22Rv1 (cell line): ENCODE measurements at regions not wholly inside any gene's neighbourhood (a gene's known extent, or its start where the extent isn't known, plus 50 kb on each side); places are given as distances from the start of the nearest gene placed in this dataset.
A peak's percentile ranks its signal among the peaks of the same experiment; 100 is the strongest.

ENCODE experiments used
- H3K27ac ChIP-seq: fragments of 450-650 bp; 2 replicates; pipeline ENCODE4 v1.5.1; 2017
- CTCF ChIP-seq: fragments of 450-650 bp; IDR thresholded peaks from 2 replicates; pipeline ENCODE4 v1.5.1; 2017; ENCODE audit warnings: mild to moderate bottlenecking
- ZFX ChIP-seq: fragments of 450-650 bp; IDR thresholded peaks from 2 replicates; pipeline ENCODE4 v1.6.1; 2017; ENCODE audit warnings: antibody characterized with exemption, borderline replicate concordance

- no peak overlapping the region for H3K27ac ChIP-seq
- TF ChIP-seq ZFX (no peak), CTCF (peak; percentile 78)
Observed at GRCh38 chr22:22408731-22409696, 99.5 kb downstream of the ZNF280B start.

- TF ChIP-seq CTCF (no peak), ZFX (no peak)
- H3K27ac ChIP-seq = no peak overlapping the region
Observed at GRCh38 chr22:22410121-22410520, 98.4 kb downstream of the ZNF280B start.

GRCh38 chr22:22410677-22411076 lies 97.9 kb downstream of the ZNF280B start:
- no peak overlapping the region for H3K27ac ChIP-seq
- TF ChIP-seq CTCF (no peak), ZFX (no peak)

- no peak overlapping the region for H3K27ac ChIP-seq
- TF ChIP-seq ZFX (no peak), CTCF (no peak)
Observed at GRCh38 chr22:22414266-22414665, 94.3 kb downstream of the ZNF280B start.

- H3K27ac ChIP-seq = no peak overlapping the region
- no peak for TF ChIP-seq ZFX
- no peak for TF ChIP-seq CTCF
Observed at GRCh38 chr22:22417495-22418162, 90.9 kb downstream of the ZNF280B start.

GRCh38 chr22:22418163-22418549 lies 90.4 kb downstream of the ZNF280B start:
- no peak overlapping the region for H3K27ac ChIP-seq
- TF ChIP-seq CTCF = no peak
- TF ChIP-seq ZFX = no peak

- TF ChIP-seq CTCF (no peak), ZFX (no peak)
- no peak overlapping the region for H3K27ac ChIP-seq
Observed at GRCh38 chr22:22418957-22419356, 89.6 kb downstream of the ZNF280B start.
